Sigmoid colon (tissue), 4 donors: ENCODE measurements at regions not wholly inside any gene's neighbourhood (a gene's known extent, or its start where the extent isn't known, plus 50 kb on each side); places are given as distances from the start of the nearest gene placed in this dataset.

Experiments used
- CTCF ChIP-seq, 4 experiments: fragments of 450-650 bp in 3 of 4; fragments of 200-600 bp in 1 of 4; IDR thresholded peaks; one replicate each; pipeline ENCODE4 v1.5.1; 2016 to 2019; ENCODE audit warnings: antibody characterized with exemption in 4 of 4, mild to moderate bottlenecking in 3 of 4, moderate library complexity in 2 of 4
- POLR2AphosphoS5 ChIP-seq, 4 donors: sonication (generic); formaldehyde crosslinking; IDR thresholded peaks; one replicate each; pipeline ENCODE4 v1.6.1; 2017; ENCODE audit warnings: antibody characterized with exemption in 4 of 4

GRCh38 chr5:118726891-118727290 lies 261.5 kb downstream of the DTWD2 start:
- TF ChIP-seq POLR2AphosphoS5 (IDR thresholded peaks at IDR 0.05) (no peak), CTCF (IDR thresholded peaks at IDR 0.05) (no peak)
